ENCODE measurements at regions not wholly inside any gene's neighbourhood (a gene's known extent, or its start where the extent isn't known, plus 50 kb on each side); places are given as distances from the start of the nearest gene placed in this dataset.

- TF ChIP-seq POLR2AphosphoS5 (IDR thresholded peaks at IDR 0.05; ENCODE audit: low read depth, low read length), result no peak
- no peak for TF ChIP-seq KMT2B (CRISPR knock-in tag; IDR thresholded peaks at IDR 0.05)
- no peak for TF ChIP-seq ZSCAN12 (CRISPR knock-in tag; IDR thresholded peaks at IDR 0.05)
- TF ChIP-seq, protein P1, sequence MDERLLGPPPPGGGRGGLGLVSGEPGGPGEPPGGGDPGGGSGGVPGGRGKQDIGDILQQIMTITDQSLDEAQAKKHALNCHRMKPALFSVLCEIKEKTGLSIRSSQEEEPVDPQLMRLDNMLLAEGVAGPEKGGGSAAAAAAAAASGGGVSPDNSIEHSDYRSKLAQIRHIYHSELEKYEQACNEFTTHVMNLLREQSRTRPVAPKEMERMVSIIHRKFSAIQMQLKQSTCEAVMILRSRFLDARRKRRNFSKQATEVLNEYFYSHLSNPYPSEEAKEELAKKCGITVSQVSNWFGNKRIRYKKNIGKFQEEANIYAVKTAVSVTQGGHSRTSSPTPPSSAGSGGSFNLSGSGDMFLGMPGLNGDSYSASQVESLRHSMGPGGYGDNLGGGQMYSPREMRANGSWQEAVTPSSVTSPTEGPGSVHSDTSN (CRISPR knock-in tag; IDR thresholded peaks at IDR 0.05), result no peak
- no peak for TF ChIP-seq ZFX (CRISPR knock-in tag; IDR thresholded peaks at IDR 0.05; ENCODE audit: low read depth)
- no peak for TF ChIP-seq ZNF513 (CRISPR knock-in tag; conservative IDR thresholded peaks at IDR 0.05)
Observed at GRCh38 chr9:88739373-88739772, 204.4 kb downstream of the NXNL2 start.
